H1 (cell line): ENCODE measurements at regions not wholly inside any gene's neighbourhood (a gene's known extent, or its start where the extent isn't known, plus 50 kb on each side); places are given as distances from the start of the nearest gene placed in this dataset.

ENCODE experiments used
- EGR1 ChIP-seq: IDR thresholded peaks from 2 replicates; pipeline ENCODE4 v1.6.1; 2011; ENCODE audit warnings: low read depth, low read length, borderline replicate concordance
- POLR2A ChIP-seq, 2 experiments: IDR thresholded peaks; 1 replicate in 1 of 2; 2 replicates in 1 of 2; pipeline ENCODE4 v1.6.1; 2011; ENCODE audit warnings: low read depth in 2 of 2, low read length in 2 of 2, mild to moderate bottlenecking in 2 of 2; ENCODE audit errors: control extremely low read depth in 1 of 2
- SIN3A ChIP-seq, 2 experiments: IDR thresholded peaks in 1 of 2; conservative IDR thresholded peaks in 1 of 2; 2 replicates each; pipeline ENCODE4 v1.6.1; 2011 to 2012; ENCODE audit warnings: low read length in 2 of 2, improper control_type of control experiment in 1 of 2, low read depth in 1 of 2, mild to moderate bottlenecking in 1 of 2
- TEAD4 ChIP-seq: IDR thresholded peaks from 2 replicates; pipeline ENCODE4 v1.6.1; 2012; ENCODE audit warnings: low read depth, low read length, inconsistent platforms, mixed read lengths
- TF ChIP-seq, protein P1 (sequence below), 3 experiments: IDR thresholded peaks; 1 replicate in 2 of 3; 2 replicates in 1 of 3; pipeline versions ENCODE4 v1.5.1 to v1.6.1; 2011; ENCODE audit warnings: low read length in 3 of 3, mild to moderate bottlenecking in 3 of 3, inconsistent platforms in 2 of 3, low read depth in 1 of 3, moderate library complexity in 1 of 3; ENCODE audit not compliant: insufficient read depth in 1 of 3; ENCODE audit errors: control extremely low read depth in 1 of 3

DNA sequence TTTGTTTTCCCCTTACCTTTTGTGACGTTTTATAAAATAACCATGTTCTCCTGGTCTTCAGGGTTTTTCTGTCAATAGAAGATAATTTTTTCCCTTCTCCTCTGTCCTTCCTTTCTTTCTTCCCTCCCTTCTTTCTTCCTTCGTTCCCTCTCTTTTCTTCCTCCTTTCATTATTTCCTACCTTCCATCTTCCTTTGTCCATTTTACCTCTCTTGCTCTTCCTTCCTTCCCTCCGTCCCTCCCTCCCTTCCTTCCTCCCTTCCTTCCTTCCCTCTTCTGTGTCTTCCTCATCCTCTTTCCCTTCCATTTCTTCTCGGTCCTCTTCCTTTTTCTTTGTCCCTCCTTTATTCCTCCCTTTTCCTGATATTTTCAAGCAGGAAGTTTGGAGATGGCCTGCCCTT is 128.2 kb downstream of the TEX36 start:
- TF ChIP-seq SIN3A (conservative IDR thresholded peaks at IDR 0.05 in 1 of 2, IDR thresholded peaks at IDR 0.05 in 1 of 2; ENCODE audit: low read depth in 1 of 2, low read length in 2 of 2) (no peak), POLR2A (IDR thresholded peaks at IDR 0.05; ENCODE audit: control extremely low read depth in 1 of 2, low read depth in 2 of 2, low read length in 2 of 2) (no peak), EGR1 (no peak), TEAD4 (no peak)
- TF ChIP-seq, protein P1, sequence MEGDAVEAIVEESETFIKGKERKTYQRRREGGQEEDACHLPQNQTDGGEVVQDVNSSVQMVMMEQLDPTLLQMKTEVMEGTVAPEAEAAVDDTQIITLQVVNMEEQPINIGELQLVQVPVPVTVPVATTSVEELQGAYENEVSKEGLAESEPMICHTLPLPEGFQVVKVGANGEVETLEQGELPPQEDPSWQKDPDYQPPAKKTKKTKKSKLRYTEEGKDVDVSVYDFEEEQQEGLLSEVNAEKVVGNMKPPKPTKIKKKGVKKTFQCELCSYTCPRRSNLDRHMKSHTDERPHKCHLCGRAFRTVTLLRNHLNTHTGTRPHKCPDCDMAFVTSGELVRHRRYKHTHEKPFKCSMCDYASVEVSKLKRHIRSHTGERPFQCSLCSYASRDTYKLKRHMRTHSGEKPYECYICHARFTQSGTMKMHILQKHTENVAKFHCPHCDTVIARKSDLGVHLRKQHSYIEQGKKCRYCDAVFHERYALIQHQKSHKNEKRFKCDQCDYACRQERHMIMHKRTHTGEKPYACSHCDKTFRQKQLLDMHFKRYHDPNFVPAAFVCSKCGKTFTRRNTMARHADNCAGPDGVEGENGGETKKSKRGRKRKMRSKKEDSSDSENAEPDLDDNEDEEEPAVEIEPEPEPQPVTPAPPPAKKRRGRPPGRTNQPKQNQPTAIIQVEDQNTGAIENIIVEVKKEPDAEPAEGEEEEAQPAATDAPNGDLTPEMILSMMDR (IDR thresholded peaks at IDR 0.05; ENCODE audit: control extremely low read depth in 1 of 3, insufficient read depth in 1 of 3, low read depth in 1 of 3, low read length in 3 of 3): no peak
